CD1c-positive myeloid dendritic cell (primary cell): ENCODE measurements at regions not wholly inside any gene's neighbourhood (a gene's known extent, or its start where the extent isn't known, plus 50 kb on each side); places are given as distances from the start of the nearest gene placed in this dataset.
"Not testable (repeated sequence)": the region's sequence is repeated elsewhere in the genome, so short reads cannot be mapped to it uniquely, and the experiment has no call there.

ENCODE experiments used
- DNase-seq: peaks from one replicate; pipeline ENCODE4 v3.0.0-alpha.2; 2016; ENCODE audit errors: extremely low spot score

GRCh38 chr5:58019614-58020013, 440.3 kb downstream of the PLK2 start:
- DNase-seq = no peak

DNA sequence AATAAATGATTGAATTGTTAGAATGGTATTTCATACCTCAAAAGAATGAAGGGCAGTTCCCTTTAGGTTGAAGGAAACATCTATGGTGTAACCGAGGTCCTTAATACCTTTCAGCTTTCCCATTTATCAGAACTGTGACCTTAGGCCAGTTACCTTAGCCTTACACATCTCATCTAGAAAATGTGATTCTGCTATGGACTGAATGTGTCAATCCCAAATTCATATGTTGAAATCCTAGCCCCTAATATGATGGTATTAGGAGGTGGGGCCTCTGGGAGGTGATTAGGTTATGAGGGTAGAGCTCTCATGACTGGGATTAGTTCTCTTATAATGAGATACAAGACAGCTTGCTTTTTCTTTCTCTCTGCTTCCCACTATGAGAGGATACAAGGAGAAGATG, 441.9 kb downstream of the PLK2 start:
- no peak for DNase-seq

- DNase-seq = no peak
These were observed 443.0 kb downstream of the PLK2 start for GRCh38 chr5:58016877-58017276.

DNA sequence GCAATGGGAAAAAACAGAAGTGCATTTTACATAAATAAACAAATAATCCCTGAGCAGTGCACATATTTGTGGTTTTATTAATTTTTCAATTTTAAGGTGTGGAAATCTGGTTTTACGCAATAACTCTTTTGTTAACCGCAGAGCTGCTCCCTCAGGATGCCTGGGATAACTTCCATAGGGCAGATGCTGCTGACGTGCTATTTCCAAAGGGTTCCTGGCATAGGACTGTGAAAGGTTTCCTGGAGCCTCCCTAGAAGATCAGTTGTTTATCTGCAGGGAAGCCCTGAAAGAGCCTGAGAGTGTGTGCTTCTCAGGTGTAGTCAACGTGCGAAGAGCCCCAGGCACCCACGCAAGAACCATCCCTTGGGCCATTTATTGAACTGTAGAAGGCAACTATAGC, 443.5 kb downstream of the PLK2 start:
- DNase-seq = no peak

- DNase-seq = no peak
These were observed 444.7 kb downstream of the PLK2 start for GRCh38 chr5:58015175-58015574.

- DNase-seq = no peak
These were observed 446.2 kb downstream of the PLK2 start for GRCh38 chr5:58013542-58014258.

DNA sequence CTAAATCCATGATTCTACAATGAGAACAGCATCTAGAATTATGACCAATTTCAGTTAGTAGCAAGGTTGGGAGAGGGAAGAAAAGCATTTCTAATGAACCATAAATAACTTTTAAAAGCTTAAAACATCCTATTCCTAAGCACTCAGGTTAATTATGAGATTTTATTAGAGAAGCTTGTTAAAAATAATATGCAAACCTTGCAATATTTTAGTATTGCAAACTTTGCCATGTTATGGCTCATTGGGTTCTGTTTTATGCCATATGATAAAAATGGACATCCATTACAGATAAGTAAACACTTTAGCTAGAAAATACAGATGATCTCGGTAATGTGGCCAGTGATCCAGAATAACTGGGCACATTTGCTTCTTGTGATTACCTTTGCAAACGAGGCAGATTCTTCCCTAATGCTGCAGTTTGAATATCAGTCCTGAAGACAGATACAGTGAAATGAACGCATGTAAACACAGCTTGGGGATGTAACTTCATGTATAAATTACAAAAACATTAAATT, 447.0 kb downstream of the PLK2 start:
- no peak for DNase-seq

GRCh38 chr5:58012102-58012501, 447.8 kb downstream of the PLK2 start:
- DNase-seq = no peak

- no peak for DNase-seq
These were observed 448.6 kb downstream of the PLK2 start for GRCh38 chr5:58011301-58011700.

DNA sequence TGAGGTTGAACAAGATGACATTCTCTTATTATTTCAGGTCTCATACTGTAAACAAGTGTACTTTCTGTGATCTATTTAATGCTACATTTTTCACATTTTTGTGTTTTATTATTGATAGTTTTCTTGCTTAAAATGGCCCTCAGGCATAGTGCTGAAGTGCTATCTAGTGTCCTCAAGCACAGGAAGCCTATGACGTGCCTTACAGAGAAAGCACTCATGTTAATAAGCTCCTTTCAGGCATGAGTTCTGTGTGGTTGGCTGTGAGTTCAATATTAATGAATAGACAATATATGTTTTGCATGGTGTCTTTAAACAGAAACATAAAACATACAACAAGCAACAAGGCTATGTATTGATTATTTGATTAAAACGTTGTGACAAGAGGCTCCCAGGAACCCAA, 450.1 kb downstream of the PLK2 start:
- DNase-seq = no peak

GRCh38 chr5:58002323-58002722, 457.6 kb downstream of the PLK2 start:
- no peak for DNase-seq

GRCh38 chr5:57993866-57994265, 466.0 kb downstream of the PLK2 start:
- no peak for DNase-seq

DNA sequence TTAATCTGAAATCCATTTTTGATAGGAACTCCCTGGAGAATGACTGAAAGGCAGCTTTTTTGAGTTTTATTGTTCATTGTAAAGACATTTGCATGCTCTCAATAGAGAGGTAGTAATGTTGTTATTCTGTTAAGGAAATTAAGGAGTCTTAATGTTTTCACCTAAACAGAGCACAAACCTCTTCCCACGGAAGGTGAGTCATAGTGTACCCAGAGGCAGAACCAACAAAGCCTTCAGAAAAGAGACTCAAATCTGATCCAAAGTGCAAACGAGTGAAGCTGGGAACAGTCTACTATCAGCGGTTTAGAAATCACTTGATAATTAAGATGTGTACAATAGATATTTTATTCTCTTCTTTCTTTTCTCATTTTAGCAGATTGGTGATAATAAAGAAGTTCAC, 470.5 kb downstream of the PLK2 start:
- no peak for DNase-seq

DNA sequence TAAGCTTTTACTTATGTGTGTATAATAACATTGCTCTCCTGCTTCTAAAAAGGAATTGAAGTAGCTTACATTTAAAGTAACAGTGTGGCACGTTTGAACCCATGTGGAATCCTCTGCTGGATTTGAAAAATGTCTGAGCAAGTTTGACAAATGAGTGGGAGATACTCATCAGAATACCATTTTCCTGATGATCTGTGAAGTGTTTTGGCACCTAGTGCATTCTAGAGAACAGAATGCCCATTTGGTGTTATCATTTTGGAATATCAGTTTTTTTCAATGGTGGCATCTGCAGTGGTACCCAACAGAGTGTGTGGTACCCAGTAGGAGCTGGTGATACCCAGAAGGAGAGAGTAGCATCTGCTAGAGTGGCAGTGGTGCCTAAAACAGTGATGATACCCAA, 471.1 kb downstream of the PLK2 start:
- DNase-seq = no peak

GRCh38 chr5:57987552-57987951, 472.3 kb downstream of the PLK2 start:
- DNase-seq = no peak

DNA sequence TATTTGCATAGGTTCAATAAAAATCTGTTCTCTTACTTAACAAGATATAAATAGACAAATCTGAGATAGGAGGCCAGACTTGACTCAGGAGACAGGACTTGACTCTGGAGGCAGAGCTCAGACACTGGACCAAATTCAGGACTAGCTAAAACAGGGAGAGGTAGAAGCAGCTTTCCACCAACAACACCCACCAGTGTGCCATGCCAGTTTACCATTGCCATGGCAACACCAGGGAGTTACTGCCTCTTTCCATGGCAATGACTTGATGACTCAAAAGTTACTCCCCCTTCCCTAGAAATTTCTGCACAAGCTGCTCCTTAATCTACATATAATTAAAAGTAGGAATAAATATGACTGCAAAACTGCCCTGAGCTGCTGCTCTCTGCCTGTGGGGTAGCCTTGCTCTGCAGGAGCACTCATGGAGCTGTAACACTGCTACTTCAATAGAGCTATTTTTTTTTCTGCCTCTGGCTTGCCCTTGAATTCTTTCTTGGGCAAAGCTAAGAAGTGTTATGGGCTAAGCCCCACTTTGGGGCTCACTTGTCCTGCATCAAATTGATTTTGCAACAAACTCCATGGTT, 473.0 kb downstream of the PLK2 start:
- no peak for DNase-seq

- no peak for DNase-seq
These were observed 476.5 kb downstream of the PLK2 start for GRCh38 chr5:57983426-57983825.

DNA sequence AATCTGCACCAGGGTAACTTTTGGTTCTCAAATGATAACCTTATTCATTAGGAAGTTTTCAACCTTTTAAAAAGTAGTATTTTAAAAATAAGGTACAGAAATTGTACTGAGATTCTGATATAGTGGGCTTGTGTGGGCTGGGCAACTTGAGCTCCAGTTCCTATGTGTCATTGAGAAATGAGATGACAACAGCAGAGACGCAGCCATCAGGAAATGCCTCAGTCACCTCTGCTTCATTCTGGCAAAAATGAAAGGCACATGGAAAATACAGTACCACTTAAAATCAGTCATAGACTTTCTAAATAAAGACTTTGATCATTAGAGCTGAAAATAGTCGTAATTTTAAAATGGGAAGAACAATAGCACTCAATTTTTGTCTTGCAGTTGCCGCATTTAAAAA, 480.2 kb downstream of the PLK2 start:
- DNase-seq = no peak

GRCh38 chr5:57976506-57976905, 483.4 kb downstream of the PLK2 start:
- no peak for DNase-seq

GRCh38 chr5:57972099-57972498, 487.8 kb downstream of the PLK2 start:
- DNase-seq = not testable (repeated sequence)

DNA sequence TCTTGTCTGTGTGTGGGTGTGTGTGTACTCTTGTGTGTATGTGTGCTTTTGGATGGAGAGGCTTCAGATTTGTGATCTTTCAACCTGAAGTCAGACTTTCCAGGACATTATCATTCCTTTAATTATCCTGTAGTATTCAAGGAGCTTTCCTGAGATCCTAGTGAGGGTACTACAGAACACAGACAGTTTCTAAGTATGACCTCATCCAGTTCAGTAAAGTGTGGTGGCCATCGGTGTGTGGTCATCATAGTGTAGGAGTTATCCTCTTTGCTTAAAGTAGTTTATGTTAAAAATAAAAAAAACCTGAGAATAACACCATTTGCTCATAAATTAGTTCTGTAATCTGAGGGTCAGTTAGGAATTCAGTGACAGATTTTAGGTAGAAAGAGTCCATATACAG, 478.0 kb upstream of the ACTBL2 start:
- no peak for DNase-seq

DNA sequence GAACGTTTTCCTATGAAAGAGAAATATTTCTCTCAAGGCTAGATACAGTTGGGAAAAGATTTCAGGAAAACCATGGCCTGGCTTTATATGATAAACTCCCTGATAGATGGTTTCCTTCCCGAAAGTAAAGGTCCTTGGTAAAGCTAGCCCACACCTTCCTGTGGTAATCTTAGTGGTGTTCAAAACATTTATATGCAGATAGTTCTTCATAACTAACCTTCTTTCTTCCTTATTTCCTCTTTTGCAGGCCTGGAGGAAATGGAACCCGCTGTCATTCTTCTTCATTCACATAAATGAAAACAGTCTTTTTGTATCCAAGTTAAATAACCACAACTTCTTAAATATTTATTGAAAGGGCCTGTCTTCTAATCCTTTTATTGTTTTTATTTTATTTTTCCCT, 474.0 kb upstream of the ACTBL2 start:
- DNase-seq = no peak

DNA sequence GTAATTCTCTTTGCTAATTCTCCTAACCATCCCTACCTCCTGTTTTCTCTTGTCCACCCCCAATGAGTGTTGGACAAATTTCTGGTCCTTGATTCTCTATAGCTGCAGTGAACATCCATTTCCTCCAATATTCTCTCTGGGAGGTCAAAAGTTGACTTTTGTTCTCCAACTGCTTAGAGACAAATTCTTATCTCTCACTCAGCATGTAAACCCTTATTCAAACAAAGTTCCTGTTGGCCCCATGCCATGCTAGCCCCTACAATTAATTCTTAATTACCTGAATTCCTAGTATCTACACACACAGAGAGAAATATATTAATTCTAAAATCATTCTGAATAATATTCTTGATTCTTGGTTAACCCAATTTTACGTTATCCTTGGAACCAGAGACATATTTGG, 472.9 kb upstream of the ACTBL2 start:
- no peak for DNase-seq

GRCh38 chr5:57953792-57954191, 471.2 kb upstream of the ACTBL2 start:
- no peak for DNase-seq
